GM18858 (cell line): ENCODE measurements at regions not wholly inside any gene's neighbourhood (a gene's known extent, or its start where the extent isn't known, plus 50 kb on each side); places are given as distances from the start of the nearest gene placed in this dataset.
"Not testable (repeated sequence)": the region's sequence is repeated elsewhere in the genome, so short reads cannot be mapped to it uniquely, and the experiment has no call there.

ENCODE experiments used
- ATAC-seq: cut with Tn5 transposase; IDR thresholded peaks from one replicate; pipeline ENCODE4 v1.9.1; 2021; ENCODE audit not compliant: unreplicated experiment

DNA sequence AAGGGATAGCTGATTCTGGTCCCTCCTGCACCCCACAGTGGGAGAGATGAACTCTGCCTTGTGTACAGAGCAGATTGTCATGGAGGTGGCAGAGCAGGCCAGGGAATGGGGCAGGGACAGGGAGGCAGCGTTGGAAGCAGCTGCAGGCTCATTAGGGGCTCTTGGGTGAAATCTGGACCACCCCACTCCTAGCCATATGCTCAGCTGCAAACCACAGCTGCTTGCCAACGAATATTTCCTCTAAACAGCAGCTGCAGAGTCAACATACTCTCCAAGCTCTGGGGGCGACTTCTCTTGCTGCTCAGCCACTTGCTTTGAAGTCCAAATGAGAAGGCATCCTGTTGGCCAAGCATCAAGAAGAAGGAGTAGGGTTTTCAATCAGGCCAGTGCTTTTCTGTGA, 302.3 kb upstream of the AUTS2 start:
- ATAC-seq: no peak

DNA sequence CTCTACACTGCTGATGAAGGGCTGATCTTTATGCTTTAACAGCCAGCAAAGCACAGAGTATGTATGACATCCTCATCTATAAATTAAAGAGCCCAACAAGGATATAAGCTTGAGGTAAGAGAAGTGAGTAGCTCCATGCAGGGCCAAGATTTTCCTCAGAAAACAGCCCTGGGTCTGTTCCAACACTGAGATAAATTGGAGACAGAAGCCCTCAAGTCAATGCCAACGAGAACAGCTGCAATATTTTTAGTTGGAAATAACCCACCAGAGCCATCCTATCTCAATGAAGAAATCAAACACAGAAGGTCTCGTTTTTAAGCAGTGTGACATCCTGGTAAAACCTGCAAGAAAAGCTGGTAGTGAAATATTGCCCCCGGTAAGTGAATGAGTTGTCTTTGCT, 297.0 kb upstream of the AUTS2 start:
- ATAC-seq: no peak

GRCh38 chr7:69309601-69310000, 288.7 kb upstream of the AUTS2 start:
- ATAC-seq: no peak

DNA sequence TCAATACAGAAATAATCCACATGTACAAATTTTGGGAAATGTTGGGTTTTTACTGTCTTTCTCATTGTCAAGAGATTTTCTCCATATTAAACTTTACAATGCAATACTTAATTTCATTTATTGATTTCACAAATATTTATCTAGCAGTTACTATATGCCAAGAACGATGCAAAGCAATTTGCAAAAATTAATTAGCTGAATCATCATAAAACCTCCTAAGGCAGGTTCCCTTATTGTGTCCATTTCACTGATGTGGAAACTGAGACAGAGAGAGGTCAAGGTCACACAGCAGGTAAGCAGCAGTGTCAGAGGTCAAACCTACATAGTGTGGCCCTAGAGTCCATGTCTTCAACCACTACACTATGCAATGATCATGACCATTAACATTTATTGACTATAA, 286.8 kb upstream of the AUTS2 start:
- no peak for ATAC-seq

GRCh38 chr7:69313852-69314251, 284.4 kb upstream of the AUTS2 start:
- not testable (repeated sequence) for ATAC-seq

GRCh38 chr7:69318794-69319193, 279.5 kb upstream of the AUTS2 start:
- ATAC-seq: no peak

- ATAC-seq: no peak
Observed at GRCh38 chr7:69328516-69328915, 269.8 kb upstream of the AUTS2 start.

GRCh38 chr7:69334701-69335100, 263.6 kb upstream of the AUTS2 start:
- no peak for ATAC-seq

DNA sequence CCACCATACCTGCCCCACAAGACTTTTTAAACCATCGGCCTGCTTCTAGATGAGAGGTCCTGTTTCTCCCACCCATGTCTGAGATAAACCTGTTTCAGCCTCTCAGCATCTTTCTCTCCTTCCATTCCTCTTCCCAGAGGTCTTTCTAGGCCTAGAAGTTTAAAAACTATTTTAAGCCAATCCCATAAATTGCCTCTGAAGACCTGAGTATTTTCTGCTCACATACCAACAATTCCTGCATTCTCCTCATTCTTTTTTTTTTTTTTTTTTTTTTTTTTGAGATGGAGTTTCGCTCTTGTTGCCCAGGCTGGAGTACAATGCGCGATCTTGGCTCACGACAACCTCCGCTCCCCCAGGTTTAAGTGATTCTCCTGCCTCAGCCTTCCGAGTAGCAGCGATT, 262.9 kb upstream of the AUTS2 start:
- no peak for ATAC-seq

- no peak for ATAC-seq
Observed at GRCh38 chr7:69336976-69337375, 261.3 kb upstream of the AUTS2 start.

GRCh38 chr7:69338144-69338543, 260.1 kb upstream of the AUTS2 start:
- no peak for ATAC-seq

DNA sequence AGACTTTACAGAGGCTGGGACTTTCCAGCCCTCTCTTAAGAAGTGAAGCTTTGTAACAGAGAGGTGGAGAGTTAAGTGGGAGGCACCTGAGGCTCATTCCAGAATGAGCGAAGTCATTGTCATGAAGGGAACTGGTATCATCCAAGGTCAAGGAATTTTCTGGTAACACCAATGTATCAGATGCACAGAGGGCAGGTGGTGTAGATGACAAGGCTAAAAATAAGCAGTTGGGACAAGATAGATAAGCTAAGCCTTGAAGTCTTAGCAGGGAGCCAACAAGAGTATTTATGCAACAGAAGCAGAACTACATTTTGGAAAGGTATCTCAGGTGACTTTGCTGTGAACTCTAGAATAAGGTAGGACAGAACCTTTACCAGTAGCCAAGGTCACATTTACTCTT, 257.0 kb upstream of the AUTS2 start:
- no peak for ATAC-seq

- ATAC-seq: no peak
Observed at GRCh38 chr7:69342154-69342884, 256.0 kb upstream of the AUTS2 start.

GRCh38 chr7:69349291-69349690, 249.0 kb upstream of the AUTS2 start:
- ATAC-seq: no peak

DNA sequence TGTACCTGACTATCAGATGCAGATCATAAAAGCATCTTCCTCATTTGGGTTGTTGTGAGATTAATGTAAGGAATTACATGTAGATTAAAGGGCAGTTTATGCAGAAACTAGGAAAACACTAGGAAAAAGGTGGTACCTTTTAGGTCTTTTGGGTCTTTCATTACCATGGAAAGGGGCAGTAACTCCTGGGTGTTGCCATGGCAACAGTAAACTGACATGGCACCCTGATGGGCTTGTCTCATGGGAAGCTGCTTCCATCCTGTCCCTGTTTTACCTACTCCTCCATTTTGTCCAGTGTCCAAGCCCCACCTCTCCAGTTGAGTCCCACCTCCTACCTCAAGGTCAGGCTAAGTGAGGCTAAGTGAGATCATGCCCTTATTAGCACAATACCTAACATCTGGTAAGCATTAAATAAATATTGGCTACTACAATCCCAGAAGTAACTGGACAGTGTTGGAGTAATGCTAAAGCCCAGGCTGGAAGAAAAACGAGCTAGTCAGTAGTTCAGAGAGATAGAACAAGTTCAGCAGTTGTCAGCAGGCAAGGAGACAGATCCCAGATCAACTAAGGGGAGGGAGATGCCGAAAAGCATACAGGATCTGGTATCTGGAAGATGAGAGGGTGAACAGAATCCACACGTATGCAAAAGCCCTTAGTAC, 240.0 kb upstream of the AUTS2 start:
- no peak for ATAC-seq

GRCh38 chr7:69359003-69359700, 239.1 kb upstream of the AUTS2 start:
- ATAC-seq: no peak

DNA sequence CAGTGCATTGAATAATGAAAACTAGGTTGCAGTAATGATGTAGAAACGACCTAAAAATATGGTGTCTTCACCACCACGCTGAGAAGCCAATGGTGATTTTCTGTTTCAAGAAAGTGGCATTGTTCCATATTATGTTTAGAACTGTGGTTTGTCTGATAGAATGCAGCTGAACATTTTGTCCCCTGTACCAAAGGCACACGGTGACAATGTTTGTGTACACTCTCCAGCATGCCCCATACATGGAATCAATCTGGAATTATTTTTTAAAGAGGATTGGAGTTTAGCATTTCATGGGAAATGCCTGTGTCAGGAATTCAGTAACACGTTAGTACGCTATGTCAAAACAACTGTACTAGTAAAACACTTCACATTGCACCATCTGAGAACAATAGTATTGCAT, 237.4 kb upstream of the AUTS2 start:
- no peak for ATAC-seq

GRCh38 chr7:69363136-69363535, 235.1 kb upstream of the AUTS2 start:
- ATAC-seq: no peak

- no peak for ATAC-seq
Observed at GRCh38 chr7:69364813-69365643, 233.2 kb upstream of the AUTS2 start.

- no peak for ATAC-seq
Observed at GRCh38 chr7:69365651-69366192, 232.6 kb upstream of the AUTS2 start.

GRCh38 chr7:69367780-69368179, 230.5 kb upstream of the AUTS2 start:
- no peak for ATAC-seq
